ENCODE measurements at regions not wholly inside any gene's neighbourhood (a gene's known extent, or its start where the extent isn't known, plus 50 kb on each side); places are given as distances from the start of the nearest gene placed in this dataset.

GRCh38 chr1:13960375-13960987 is 260.5 kb downstream of the PRDM2 start:
- TF ChIP-seq CTCF (IDR thresholded peaks at IDR 0.05; ENCODE audit: insufficient read depth, low read length, poor library complexity, severe bottlenecking): peak; percentile 72
- TF ChIP-seq EZH2phosphoT487 (conservative IDR thresholded peaks at IDR 0.05; ENCODE audit: low read length): no peak

All from SU-DHL-6 (cell line).